Gastroesophageal sphincter (tissue), 3 donors: ENCODE measurements at regions not wholly inside any gene's neighbourhood (a gene's known extent, or its start where the extent isn't known, plus 50 kb on each side); places are given as distances from the start of the nearest gene placed in this dataset.

ENCODE experiments used
- EP300 ChIP-seq: sonication (generic); formaldehyde crosslinking; IDR thresholded peaks from one replicate; pipeline ENCODE4 v1.6.1; 2017; ENCODE audit warnings: antibody characterized with exemption, mild to moderate bottlenecking
- POLR2A ChIP-seq, 2 donors: fragments of 450-650 bp; IDR thresholded peaks; one replicate each; pipeline ENCODE4 v1.6.1; 2017; ENCODE audit warnings: antibody characterized with exemption in 2 of 2, mild to moderate bottlenecking in 2 of 2, moderate library complexity in 1 of 2
- TF ChIP-seq, protein P1 (sequence below), 4 experiments: fragments of 200-600 bp in 2 of 4; fragments of 450-650 bp in 2 of 4; sonication (generic) in 1 of 4; IDR thresholded peaks; one replicate each; pipeline ENCODE4 v1.5.1; 2017 to 2019; ENCODE audit warnings: antibody characterized with exemption in 4 of 4, mild to moderate bottlenecking in 2 of 4, moderate library complexity in 2 of 4

DNA sequence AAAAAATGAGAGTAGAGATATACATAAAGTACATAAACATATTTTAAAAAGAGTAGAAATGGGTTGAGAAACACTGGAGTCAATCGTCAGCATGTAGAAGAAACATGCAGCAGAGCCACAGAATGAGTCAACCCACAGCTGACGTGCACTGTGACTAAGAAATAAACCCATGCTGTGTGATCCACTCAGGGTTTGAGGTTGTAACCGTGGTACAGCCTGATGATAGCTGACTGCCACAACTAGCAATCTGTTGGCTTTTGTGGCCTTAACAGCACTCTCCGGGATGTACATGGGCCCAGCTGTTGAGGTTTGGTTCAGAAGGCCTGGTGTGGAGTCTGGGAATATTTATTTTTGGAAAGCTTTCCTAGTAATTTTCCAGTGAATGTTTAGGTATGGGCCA, 554.4 kb upstream of the MEX3C start:
- TF ChIP-seq EP300 (no peak), POLR2A (IDR thresholded peaks at IDR 0.05) (no peak)
- TF ChIP-seq, protein P1, sequence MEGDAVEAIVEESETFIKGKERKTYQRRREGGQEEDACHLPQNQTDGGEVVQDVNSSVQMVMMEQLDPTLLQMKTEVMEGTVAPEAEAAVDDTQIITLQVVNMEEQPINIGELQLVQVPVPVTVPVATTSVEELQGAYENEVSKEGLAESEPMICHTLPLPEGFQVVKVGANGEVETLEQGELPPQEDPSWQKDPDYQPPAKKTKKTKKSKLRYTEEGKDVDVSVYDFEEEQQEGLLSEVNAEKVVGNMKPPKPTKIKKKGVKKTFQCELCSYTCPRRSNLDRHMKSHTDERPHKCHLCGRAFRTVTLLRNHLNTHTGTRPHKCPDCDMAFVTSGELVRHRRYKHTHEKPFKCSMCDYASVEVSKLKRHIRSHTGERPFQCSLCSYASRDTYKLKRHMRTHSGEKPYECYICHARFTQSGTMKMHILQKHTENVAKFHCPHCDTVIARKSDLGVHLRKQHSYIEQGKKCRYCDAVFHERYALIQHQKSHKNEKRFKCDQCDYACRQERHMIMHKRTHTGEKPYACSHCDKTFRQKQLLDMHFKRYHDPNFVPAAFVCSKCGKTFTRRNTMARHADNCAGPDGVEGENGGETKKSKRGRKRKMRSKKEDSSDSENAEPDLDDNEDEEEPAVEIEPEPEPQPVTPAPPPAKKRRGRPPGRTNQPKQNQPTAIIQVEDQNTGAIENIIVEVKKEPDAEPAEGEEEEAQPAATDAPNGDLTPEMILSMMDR (IDR thresholded peaks at IDR 0.05) = no peak
